H1 (cell line): ENCODE measurements at regions not wholly inside any gene's neighbourhood (a gene's known extent, or its start where the extent isn't known, plus 50 kb on each side); places are given as distances from the start of the nearest gene placed in this dataset.

Source experiments
- ATF3 ChIP-seq: IDR thresholded peaks from 2 replicates; pipeline ENCODE4 v1.6.1; 2011; ENCODE audit warnings: low read depth, mild to moderate bottlenecking, low read length; ENCODE audit not compliant: insufficient read depth
- CEBPB ChIP-seq: IDR thresholded peaks from 2 replicates; pipeline ENCODE4 v1.6.1; 2012; ENCODE audit warnings: low read depth, low read length
- CHD2 ChIP-seq: IDR thresholded peaks from 2 replicates; pipeline ENCODE4 v1.6.1; 2012; ENCODE audit warnings: low read length, improper control_type of control experiment
- CREB1 ChIP-seq: IDR thresholded peaks from 2 replicates; pipeline ENCODE4 v1.6.1; 2012; ENCODE audit warnings: inconsistent platforms
- EP300 ChIP-seq, 2 experiments: IDR thresholded peaks; 1 replicate in 1 of 2; 2 replicates in 1 of 2; pipeline ENCODE4 v1.6.1; 2011 to 2012; ENCODE audit warnings: low read depth in 2 of 2, low read length in 2 of 2, mild to moderate bottlenecking in 2 of 2, borderline replicate concordance in 1 of 2, inconsistent platforms in 1 of 2, moderate library complexity in 1 of 2
- EZH2 ChIP-seq: fragments of 200-600 bp; sonication (generic); IDR thresholded peaks from 2 replicates; pipeline ENCODE4 v1.7.1; 2012; ENCODE audit warnings: low read depth, mild to moderate bottlenecking, moderate library complexity, low read length, inconsistent platforms; ENCODE audit not compliant: severe bottlenecking
- POLR2A ChIP-seq, 2 experiments: IDR thresholded peaks; 1 replicate in 1 of 2; 2 replicates in 1 of 2; pipeline ENCODE4 v1.6.1; 2011; ENCODE audit warnings: low read depth in 2 of 2, low read length in 2 of 2, mild to moderate bottlenecking in 2 of 2; ENCODE audit errors: control extremely low read depth in 1 of 2
- POLR2AphosphoS5 ChIP-seq: IDR thresholded peaks from 2 replicates; pipeline ENCODE4 v1.6.1; 2011; ENCODE audit warnings: low read depth, low read length
- RAD21 ChIP-seq, 2 experiments: IDR thresholded peaks in 1 of 2; conservative IDR thresholded peaks in 1 of 2; 2 replicates each; pipeline ENCODE4 v1.6.1; 2011; ENCODE audit warnings: low read depth in 2 of 2, low read length in 2 of 2, improper control_type of control experiment in 1 of 2, inconsistent platforms in 1 of 2, mild to moderate bottlenecking in 1 of 2, moderate library complexity in 1 of 2
- SP2 ChIP-seq: IDR thresholded peaks from 2 replicates; pipeline ENCODE4 v1.6.1; 2012; ENCODE audit warnings: mild to moderate bottlenecking, low read length, inconsistent platforms
- TAF1 ChIP-seq: IDR thresholded peaks from 2 replicates; pipeline ENCODE4 v1.6.1; 2011; ENCODE audit warnings: mild to moderate bottlenecking, low read depth, low read length
- USF2 ChIP-seq: IDR thresholded peaks from 2 replicates; pipeline ENCODE4 v1.6.1; 2011; ENCODE audit warnings: low read length, improper control_type of control experiment
- TF ChIP-seq, protein P1 (sequence below): IDR thresholded peaks from 2 replicates; pipeline ENCODE4 v1.6.1; 2012; ENCODE audit warnings: low read length, inconsistent platforms
- TF ChIP-seq, protein P2 (sequence below), 3 experiments: IDR thresholded peaks; 1 replicate in 2 of 3; 2 replicates in 1 of 3; pipeline versions ENCODE4 v1.5.1 to v1.6.1; 2011; ENCODE audit warnings: low read length in 3 of 3, mild to moderate bottlenecking in 3 of 3, inconsistent platforms in 2 of 3, low read depth in 1 of 3, moderate library complexity in 1 of 3; ENCODE audit not compliant: insufficient read depth in 1 of 3; ENCODE audit errors: control extremely low read depth in 1 of 3

- no peak for TF ChIP-seq RAD21 (IDR thresholded peaks at IDR 0.05 in 1 of 2, conservative IDR thresholded peaks at IDR 0.05 in 1 of 2; ENCODE audit: low read depth in 2 of 2, low read length in 2 of 2)
- no peak for TF ChIP-seq POLR2A (IDR thresholded peaks at IDR 0.05; ENCODE audit: control extremely low read depth in 1 of 2, low read depth in 2 of 2, low read length in 2 of 2)
- no peak for TF ChIP-seq CHD2
- no peak for TF ChIP-seq ATF3
- TF ChIP-seq, protein P1, sequence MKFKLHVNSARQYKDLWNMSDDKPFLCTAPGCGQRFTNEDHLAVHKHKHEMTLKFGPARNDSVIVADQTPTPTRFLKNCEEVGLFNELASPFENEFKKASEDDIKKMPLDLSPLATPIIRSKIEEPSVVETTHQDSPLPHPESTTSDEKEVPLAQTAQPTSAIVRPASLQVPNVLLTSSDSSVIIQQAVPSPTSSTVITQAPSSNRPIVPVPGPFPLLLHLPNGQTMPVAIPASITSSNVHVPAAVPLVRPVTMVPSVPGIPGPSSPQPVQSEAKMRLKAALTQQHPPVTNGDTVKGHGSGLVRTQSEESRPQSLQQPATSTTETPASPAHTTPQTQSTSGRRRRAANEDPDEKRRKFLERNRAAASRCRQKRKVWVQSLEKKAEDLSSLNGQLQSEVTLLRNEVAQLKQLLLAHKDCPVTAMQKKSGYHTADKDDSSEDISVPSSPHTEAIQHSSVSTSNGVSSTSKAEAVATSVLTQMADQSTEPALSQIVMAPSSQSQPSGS: no peak
- TF ChIP-seq TAF1: no peak
- no peak for TF ChIP-seq CEBPB
- TF ChIP-seq, protein P2, sequence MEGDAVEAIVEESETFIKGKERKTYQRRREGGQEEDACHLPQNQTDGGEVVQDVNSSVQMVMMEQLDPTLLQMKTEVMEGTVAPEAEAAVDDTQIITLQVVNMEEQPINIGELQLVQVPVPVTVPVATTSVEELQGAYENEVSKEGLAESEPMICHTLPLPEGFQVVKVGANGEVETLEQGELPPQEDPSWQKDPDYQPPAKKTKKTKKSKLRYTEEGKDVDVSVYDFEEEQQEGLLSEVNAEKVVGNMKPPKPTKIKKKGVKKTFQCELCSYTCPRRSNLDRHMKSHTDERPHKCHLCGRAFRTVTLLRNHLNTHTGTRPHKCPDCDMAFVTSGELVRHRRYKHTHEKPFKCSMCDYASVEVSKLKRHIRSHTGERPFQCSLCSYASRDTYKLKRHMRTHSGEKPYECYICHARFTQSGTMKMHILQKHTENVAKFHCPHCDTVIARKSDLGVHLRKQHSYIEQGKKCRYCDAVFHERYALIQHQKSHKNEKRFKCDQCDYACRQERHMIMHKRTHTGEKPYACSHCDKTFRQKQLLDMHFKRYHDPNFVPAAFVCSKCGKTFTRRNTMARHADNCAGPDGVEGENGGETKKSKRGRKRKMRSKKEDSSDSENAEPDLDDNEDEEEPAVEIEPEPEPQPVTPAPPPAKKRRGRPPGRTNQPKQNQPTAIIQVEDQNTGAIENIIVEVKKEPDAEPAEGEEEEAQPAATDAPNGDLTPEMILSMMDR (IDR thresholded peaks at IDR 0.05; ENCODE audit: control extremely low read depth in 1 of 3, insufficient read depth in 1 of 3, low read depth in 1 of 3, low read length in 3 of 3): no peak
- no peak for TF ChIP-seq POLR2AphosphoS5
- TF ChIP-seq EP300 (IDR thresholded peaks at IDR 0.05; ENCODE audit: borderline replicate concordance in 1 of 2, low read depth in 2 of 2, low read length in 2 of 2): no peak
- no peak for TF ChIP-seq SP2
- TF ChIP-seq USF2: no peak
- no peak for TF ChIP-seq CREB1
- TF ChIP-seq EZH2: no peak
Observed at GRCh38 chr10:1972406-1972805, 235.1 kb upstream of the ADARB2 start.
